DMS53 treated with DMSO at 0.1 percent for 48 hours (cell line): ENCODE measurements at regions not wholly inside any gene's neighbourhood (a gene's known extent, or its start where the extent isn't known, plus 50 kb on each side); places are given as distances from the start of the nearest gene placed in this dataset.

Experiments used
- DNase-seq: peaks from one replicate; lab custom pipeline; 2025; ENCODE audit not compliant: unreplicated experiment; lab: John Stamatoyannopoulos, UW

- no peak for DNase-seq
These were observed 189.7 kb upstream of the IL12A start for GRCh38 chr3:159798951-159799350.

GRCh38 chr3:159800434-159801155 is 188.0 kb upstream of the IL12A start:
- no peak for DNase-seq

- no peak for DNase-seq
These were observed 185.8 kb upstream of the IL12A start for GRCh38 chr3:159802864-159803263.

- no peak for DNase-seq
These were observed 185.2 kb upstream of the IL12A start for GRCh38 chr3:159803459-159803858.

GRCh38 chr3:159804726-159805410 is 183.8 kb upstream of the IL12A start:
- peak; percentile 80 for DNase-seq

GRCh38 chr3:159805411-159805772 is 183.2 kb upstream of the IL12A start:
- no peak for DNase-seq

- DNase-seq, result no peak
These were observed 182.2 kb upstream of the IL12A start for GRCh38 chr3:159806412-159806811.

- peak; percentile 5 for DNase-seq
These were observed 181.2 kb upstream of the IL12A start for GRCh38 chr3:159807137-159808040.

- DNase-seq, result peak; percentile 78
These were observed 174.7 kb upstream of the IL12A start for GRCh38 chr3:159813822-159814531.

GRCh38 chr3:159816512-159816911 is 172.1 kb upstream of the IL12A start:
- no peak for DNase-seq

GRCh38 chr3:159817126-159817525 is 171.5 kb upstream of the IL12A start:
- DNase-seq, result no peak

- no peak for DNase-seq
These were observed 171.1 kb upstream of the IL12A start for GRCh38 chr3:159817571-159817970.

- no peak for DNase-seq
These were observed 170.2 kb upstream of the IL12A start for GRCh38 chr3:159818399-159818798.

GRCh38 chr3:159818997-159819500 is 169.6 kb upstream of the IL12A start:
- DNase-seq, result no peak

GRCh38 chr3:159819676-159820075 is 169.0 kb upstream of the IL12A start:
- DNase-seq, result no peak

- DNase-seq, result no peak
These were observed 167.5 kb upstream of the IL12A start for GRCh38 chr3:159821110-159821509.

GRCh38 chr3:159821736-159822135 is 166.9 kb upstream of the IL12A start:
- DNase-seq, result no peak

- no peak for DNase-seq
These were observed 164.9 kb upstream of the IL12A start for GRCh38 chr3:159823780-159824179.

- DNase-seq, result no peak
These were observed 164.3 kb upstream of the IL12A start for GRCh38 chr3:159824333-159824732.

- no peak for DNase-seq
These were observed 163.3 kb upstream of the IL12A start for GRCh38 chr3:159825216-159825854.
